ENCODE measurements at regions not wholly inside any gene's neighbourhood (a gene's known extent, or its start where the extent isn't known, plus 50 kb on each side); places are given as distances from the start of the nearest gene placed in this dataset.

GRCh38 chr20:33940666-33941065 is 53.0 kb upstream of the RALY start:
- no peak for TF ChIP-seq CTCF (IDR thresholded peaks at IDR 0.05)
- TF ChIP-seq POLR2A (IDR thresholded peaks at IDR 0.05), result no peak
- no peak for TF ChIP-seq POLR2AphosphoS5 (IDR thresholded peaks at IDR 0.05)
- no peak for TF ChIP-seq EP300 (IDR thresholded peaks at IDR 0.05)
